SK-N-SH (cell line): ENCODE measurements at regions not wholly inside any gene's neighbourhood (a gene's known extent, or its start where the extent isn't known, plus 50 kb on each side); places are given as distances from the start of the nearest gene placed in this dataset.

ENCODE experiments used
- CTCF ChIA-PET: fragments of 300-600, 350-600 bp; formaldehyde crosslinking; extraction: SDS; loops from one replicate; lab custom pipeline; 2021; lab: Yijun Ruan, JAX
- POLR2A ChIA-PET: fragments of 350-600 bp; sonication (Branson Sonifier 250); formaldehyde crosslinking; extraction: SDS; loops from one replicate; lab custom pipeline; 2020; ENCODE audit warnings: antibody characterized with exemption, inconsistent platforms; lab: Yijun Ruan, JAX
- DNase-seq: peaks from one replicate; pipeline ENCODE4 v3.0.0; 2012
- H2AFZ ChIP-seq: fragments of 200-600 bp; sonication (generic); 2 replicates; pipeline ENCODE4 v1.8.1; 2016; ENCODE audit warnings: antibody characterized with exemption, mild to moderate bottlenecking, low read depth
- H3F3A ChIP-seq: fragments of 200-600 bp; sonication (generic); replicated peaks from 2 replicates; pipeline ENCODE3; 2016; ENCODE audit warnings: antibody characterized with exemption, mild to moderate bottlenecking; ENCODE audit not compliant: insufficient read depth
- H3K27ac ChIP-seq, 2 experiments: fragments of 200-500 bp in 1 of 2; fragments of 200-600 bp in 1 of 2; sonication (Bioruptor generic) in 1 of 2; sonication (generic), shearing (Covaris generic) in 1 of 2; 2 replicates each; pipeline versions ENCODE4 v1.5.1 to v1.6.1; 2014 to 2016; ENCODE audit warnings: low read depth in 2 of 2, inconsistent platforms in 1 of 2, low read length in 1 of 2, mild to moderate bottlenecking in 1 of 2, mixed read lengths in 1 of 2
- H3K27me3 ChIP-seq: fragments of 200-600 bp; sonication (generic), shearing (Covaris generic); 2 replicates; pipeline ENCODE4 v1.6.1; 2016; ENCODE audit warnings: mixed run types; ENCODE audit not compliant: insufficient read depth
- H3K36me3 ChIP-seq, 2 experiments: fragments of 200-500 bp in 1 of 2; fragments of 200-600 bp in 1 of 2; sonication (Bioruptor generic) in 1 of 2; sonication (generic) in 1 of 2; replicated peaks in 1 of 2; 2 replicates each; pipeline versions ENCODE3 to v1.5.1; 2014 to 2016; ENCODE audit warnings: low read length in 1 of 2, mild to moderate bottlenecking in 1 of 2; ENCODE audit not compliant: insufficient read depth in 2 of 2, control insufficient read depth in 1 of 2
- H3K4me1 ChIP-seq, 2 experiments: fragments of 200-500 bp in 1 of 2; fragments of 200-600 bp in 1 of 2; sonication (Bioruptor generic) in 1 of 2; sonication (generic), shearing (Covaris generic) in 1 of 2; 2 replicates each; pipeline versions ENCODE4 v1.5.1 to v1.6.1; 2014 to 2016; ENCODE audit warnings: low read depth in 1 of 2, low read length in 1 of 2, mixed run types in 1 of 2; ENCODE audit not compliant: insufficient read depth in 2 of 2, control insufficient read depth in 1 of 2
- H3K4me2 ChIP-seq: fragments of 200-600 bp; sonication (generic), shearing (Covaris generic); 2 replicates; pipeline ENCODE4 v1.6.1; 2017; ENCODE audit warnings: mixed run types
- H3K4me3 ChIP-seq, 2 experiments: fragments of 200-500 bp in 1 of 2; fragments of 200-600 bp in 1 of 2; sonication (Bioruptor generic) in 1 of 2; sonication (generic), shearing (Covaris generic) in 1 of 2; 2 replicates each; pipeline versions ENCODE4 v1.5.1 to v1.8.1; 2014 to 2016; ENCODE audit warnings: low read depth in 2 of 2, inconsistent platforms in 1 of 2, low read length in 1 of 2, mild to moderate bottlenecking in 1 of 2, mixed read lengths in 1 of 2, moderate library complexity in 1 of 2
- H3K79me2 ChIP-seq: fragments of 200-600 bp; sonication (generic); 2 replicates; pipeline ENCODE4 v1.8.1; 2017; ENCODE audit warnings: mild to moderate bottlenecking; ENCODE audit not compliant: insufficient read depth
- H3K9ac ChIP-seq: fragments of 200-600 bp; sonication (generic); 2 replicates; pipeline ENCODE4 v1.6.1; 2017; ENCODE audit warnings: mixed run types
- H3K9me2 ChIP-seq: fragments of 200-600 bp; sonication (generic); 2 replicates; pipeline ENCODE4 v1.6.1; 2017; ENCODE audit warnings: mixed run types
- H3K9me3 ChIP-seq: fragments of 200-600 bp; sonication (generic); 2 replicates; pipeline ENCODE4 v1.6.1; 2017; ENCODE audit warnings: mixed run types, mild to moderate bottlenecking, moderate library complexity
- H4K20me1 ChIP-seq: fragments of 200-600 bp; sonication (generic); 2 replicates; pipeline ENCODE4 v1.6.1; 2017; ENCODE audit warnings: mild to moderate bottlenecking, mixed run types; ENCODE audit not compliant: insufficient read depth
- CTCF ChIP-seq: fragments of 200-600 bp; sonication (generic); IDR thresholded peaks from 2 replicates; pipeline ENCODE4 v1.6.1; 2017; ENCODE audit warnings: antibody characterized with exemption, mild to moderate bottlenecking, moderate library complexity
- EZH2phosphoT487 ChIP-seq: fragments of 200-600 bp; sonication (generic); IDR thresholded peaks from 2 replicates; pipeline ENCODE4 v1.6.1; 2017; ENCODE audit warnings: low read depth, mixed run types, mild to moderate bottlenecking, antibody characterized with exemption, moderate library complexity, borderline replicate concordance
- RFX5 ChIP-seq: IDR thresholded peaks from 2 replicates; pipeline ENCODE4 v1.6.1; 2012; ENCODE audit warnings: mild to moderate bottlenecking, improper control_type of control experiment, low read length
- SIN3A ChIP-seq: IDR thresholded peaks from 2 replicates; pipeline ENCODE4 v1.6.1; 2012; ENCODE audit warnings: low read depth, mild to moderate bottlenecking, low read length, moderate library complexity, borderline replicate concordance
- TEAD4 ChIP-seq: IDR thresholded peaks from 2 replicates; pipeline ENCODE4 v1.4.0; 2012; ENCODE audit warnings: mild to moderate bottlenecking, borderline replicate concordance; ENCODE audit not compliant: insufficient read depth
- USF1 ChIP-seq: IDR thresholded peaks from 2 replicates; pipeline ENCODE4 v1.4.0; 2012; ENCODE audit warnings: low read depth, borderline replicate concordance
- ZBTB33 ChIP-seq: IDR thresholded peaks from 2 replicates; pipeline ENCODE4 v1.4.0; 2012; ENCODE audit warnings: low read depth, borderline replicate concordance
- WGBS: methylation state at CpG from one replicate; pipeline ENCODE4 v1.1.6; 2017; ENCODE audit warnings: low lambda C conversion rate; 5-methylcytosine and 5-hydroxymethylcytosine counted together

GRCh38 chr7:155885167-155886155, 73.2 kb upstream of the SHH start (continued):
- no peak for TF ChIP-seq ZBTB33
- TF ChIP-seq USF1 = no peak
- peak; percentile 17; the same call in 1 of the 2 replicates for TF ChIP-seq SIN3A

- Histone ChIP-seq H3K9me2 (no peaks in the 10 kb centered on the region), H3K27me3 (peaks cover 47% of the 10 kb centered on the region; the same call in 1 of the 2 replicates), H3K9me3 (no peaks in the 10 kb centered on the region), H3K36me3 (no peaks in the 10 kb centered on the region), H3F3A (no peaks in the 10 kb centered on the region), H3K9ac (no peak overlapping the region), H4K20me1 (no peaks in the 10 kb centered on the region), H2AFZ (peak overlapping the region; percentile 90; the same call in 1 of the 2 replicates), H3K4me1 (peaks cover 0 to 8% of the 10 kb centered on the region in 2 experiments; a peak in 2 of 4 replicates), H3K27ac (no peak overlapping the region), H3K79me2 (no peaks in the 10 kb centered on the region), H3K4me2 (no peak overlapping the region), H3K4me3 (no peak overlapping the region)
- TF ChIP-seq RFX5 = no peak
- TF ChIP-seq EZH2phosphoT487 = no peak
- no peak for TF ChIP-seq CTCF
- no peak for TF ChIP-seq TEAD4
- no peak for TF ChIP-seq USF1
- no peak for TF ChIP-seq ZBTB33
- WGBS = 59% methylated on average over 21 of the region's 24 CpGs
- DNase-seq = no peak
- POLR2A ChIA-PET = no interaction called here
- CTCF ChIA-PET = no interaction called here
These were observed 72.2 kb upstream of the SHH start for GRCh38 chr7:155884225-155885166.
